Lower leg skin (tissue), 4 donors: ENCODE measurements at regions not wholly inside any gene's neighbourhood (a gene's known extent, or its start where the extent isn't known, plus 50 kb on each side); places are given as distances from the start of the nearest gene placed in this dataset.

Experiments
- DNase-seq, 2 donors: peaks; one replicate each; pipeline ENCODE4 v3.0.0-alpha.2; 2019; ENCODE audit warnings: low spot score in 2 of 2
- H3K4me3 ChIP-seq: fragments of 200-600 bp; sonication (generic); 2 replicates; pipeline ENCODE4 v1.5.1; 2017; ENCODE audit warnings: mild to moderate bottlenecking, low read depth; ENCODE audit not compliant: poor library complexity, severe bottlenecking
- POLR2A ChIP-seq, 2 donors: fragments of 450-650 bp; IDR thresholded peaks; one replicate each; pipeline ENCODE4 v1.6.1; 2016 to 2017; ENCODE audit warnings: antibody characterized with exemption in 2 of 2, mild to moderate bottlenecking in 1 of 2, moderate library complexity in 1 of 2
- WGBS, 2 donors: methylation state at CpG; one replicate each; pipeline ENCODE4 v1.1.5; 2018; 5-methylcytosine and 5-hydroxymethylcytosine counted together
- intact Hi-C: fragments of 100-400 bp; cut with DNase I; formaldehyde crosslinking; loops from one replicate; pipeline ENCODE4 v1.15.0; 2023; ENCODE audit warnings: low total_unique reads
- TF ChIP-seq, protein P1 (sequence below), 3 donors: fragments of 450-650 bp; IDR thresholded peaks; one replicate each; pipeline ENCODE4 v1.5.1; 2016; ENCODE audit warnings: antibody characterized with exemption in 3 of 3, mild to moderate bottlenecking in 3 of 3, moderate library complexity in 2 of 3

DNA sequence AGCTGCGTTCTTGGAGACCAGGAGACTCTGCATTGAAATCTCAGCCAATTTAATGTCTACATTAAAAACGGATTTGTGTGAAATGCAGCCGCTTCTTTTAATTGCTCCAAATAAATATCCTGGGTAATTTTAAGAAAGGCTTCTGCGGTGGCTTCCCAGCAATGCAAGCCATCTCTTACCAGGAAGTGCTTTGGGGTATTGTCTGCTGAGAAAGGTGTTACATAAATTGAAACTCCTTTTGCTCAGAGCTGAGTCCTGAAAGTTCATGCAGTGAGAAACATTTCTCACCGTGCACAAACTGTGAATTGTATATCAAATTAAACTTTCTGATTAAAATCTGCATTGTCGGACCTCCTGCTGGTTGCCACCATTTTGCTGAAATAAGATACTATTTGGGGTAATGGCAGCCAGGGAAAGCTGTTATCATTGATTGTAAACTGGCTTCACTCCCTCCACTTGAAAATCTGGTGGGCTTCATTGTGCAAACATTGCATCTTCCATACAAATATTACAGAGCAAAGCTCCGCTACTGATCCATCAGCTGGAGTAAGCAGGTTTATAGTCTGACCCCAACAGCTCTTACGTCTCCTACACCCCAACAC lies 59.5 kb downstream of the ZIC5 start:
- TF ChIP-seq POLR2A (IDR thresholded peaks at IDR 0.05): no peak
- TF ChIP-seq, protein P1, sequence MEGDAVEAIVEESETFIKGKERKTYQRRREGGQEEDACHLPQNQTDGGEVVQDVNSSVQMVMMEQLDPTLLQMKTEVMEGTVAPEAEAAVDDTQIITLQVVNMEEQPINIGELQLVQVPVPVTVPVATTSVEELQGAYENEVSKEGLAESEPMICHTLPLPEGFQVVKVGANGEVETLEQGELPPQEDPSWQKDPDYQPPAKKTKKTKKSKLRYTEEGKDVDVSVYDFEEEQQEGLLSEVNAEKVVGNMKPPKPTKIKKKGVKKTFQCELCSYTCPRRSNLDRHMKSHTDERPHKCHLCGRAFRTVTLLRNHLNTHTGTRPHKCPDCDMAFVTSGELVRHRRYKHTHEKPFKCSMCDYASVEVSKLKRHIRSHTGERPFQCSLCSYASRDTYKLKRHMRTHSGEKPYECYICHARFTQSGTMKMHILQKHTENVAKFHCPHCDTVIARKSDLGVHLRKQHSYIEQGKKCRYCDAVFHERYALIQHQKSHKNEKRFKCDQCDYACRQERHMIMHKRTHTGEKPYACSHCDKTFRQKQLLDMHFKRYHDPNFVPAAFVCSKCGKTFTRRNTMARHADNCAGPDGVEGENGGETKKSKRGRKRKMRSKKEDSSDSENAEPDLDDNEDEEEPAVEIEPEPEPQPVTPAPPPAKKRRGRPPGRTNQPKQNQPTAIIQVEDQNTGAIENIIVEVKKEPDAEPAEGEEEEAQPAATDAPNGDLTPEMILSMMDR (IDR thresholded peaks at IDR 0.05): no peak
- intact Hi-C loops: loop anchor here (10.0 kb wide), 1 partner anchor 323 kb away; no protein-coding TSS in a partner anchor
- no peak for DNase-seq
- H3K4me3 ChIP-seq: no peak overlapping the region
- 67% methylated on average over 8 of the region's 8 CpGs for WGBS, 2 donors

DNA sequence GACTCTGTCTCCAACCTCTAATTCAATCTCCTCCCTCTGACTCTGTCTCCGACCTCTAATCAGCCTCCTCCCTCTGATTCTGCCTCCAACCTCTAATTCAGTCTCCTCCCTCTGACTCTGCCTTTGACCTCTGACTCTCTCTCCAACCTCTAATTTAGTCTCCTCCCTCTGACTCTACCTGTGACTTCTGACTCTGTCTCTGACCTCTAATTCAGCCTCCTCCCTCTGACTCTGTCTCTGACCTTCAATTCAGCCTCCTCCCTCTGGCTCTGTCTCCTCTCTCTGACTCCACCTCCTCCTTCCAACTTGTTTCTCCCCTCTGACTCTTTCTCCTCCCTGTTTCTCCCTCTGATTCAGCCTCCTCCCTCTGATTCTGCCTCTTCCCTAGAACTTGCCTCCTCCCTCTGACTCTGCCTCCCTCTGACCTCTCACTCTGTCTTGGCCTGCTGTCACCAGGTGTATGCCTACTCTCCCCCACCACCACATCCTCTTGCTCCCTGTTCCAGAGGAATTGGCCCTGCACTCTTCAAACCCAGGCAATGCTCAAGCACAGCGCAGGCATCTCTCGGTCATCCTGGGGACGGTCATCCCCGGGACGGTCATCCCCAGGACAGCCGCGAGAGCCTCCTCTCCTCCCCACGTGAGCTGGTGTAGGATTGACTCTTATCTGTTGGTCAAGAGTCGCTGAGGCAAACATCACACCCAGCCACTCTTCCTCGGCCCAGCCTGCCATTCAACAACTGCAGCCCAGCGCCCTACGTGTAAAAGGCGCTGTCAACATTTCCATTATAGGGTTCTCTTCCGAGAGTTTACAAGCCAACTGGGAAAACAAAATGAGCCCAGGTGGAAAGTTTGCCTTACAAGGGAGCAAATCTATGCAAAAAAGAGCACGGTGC lies 60.2 kb downstream of the ZIC5 start:
- intact Hi-C loops: loop anchor here (10.0 kb wide), 1 partner anchor 323 kb away; no protein-coding TSS in a partner anchor
- H3K4me3 ChIP-seq: no peak overlapping the region
- no peak for TF ChIP-seq POLR2A (IDR thresholded peaks at IDR 0.05)
- TF ChIP-seq, protein P1 (IDR thresholded peaks at IDR 0.05): no peak
- 70 to 71% methylated on average over 16 of the region's 16 CpGs for WGBS, 2 donors
- no peak for DNase-seq

DNA sequence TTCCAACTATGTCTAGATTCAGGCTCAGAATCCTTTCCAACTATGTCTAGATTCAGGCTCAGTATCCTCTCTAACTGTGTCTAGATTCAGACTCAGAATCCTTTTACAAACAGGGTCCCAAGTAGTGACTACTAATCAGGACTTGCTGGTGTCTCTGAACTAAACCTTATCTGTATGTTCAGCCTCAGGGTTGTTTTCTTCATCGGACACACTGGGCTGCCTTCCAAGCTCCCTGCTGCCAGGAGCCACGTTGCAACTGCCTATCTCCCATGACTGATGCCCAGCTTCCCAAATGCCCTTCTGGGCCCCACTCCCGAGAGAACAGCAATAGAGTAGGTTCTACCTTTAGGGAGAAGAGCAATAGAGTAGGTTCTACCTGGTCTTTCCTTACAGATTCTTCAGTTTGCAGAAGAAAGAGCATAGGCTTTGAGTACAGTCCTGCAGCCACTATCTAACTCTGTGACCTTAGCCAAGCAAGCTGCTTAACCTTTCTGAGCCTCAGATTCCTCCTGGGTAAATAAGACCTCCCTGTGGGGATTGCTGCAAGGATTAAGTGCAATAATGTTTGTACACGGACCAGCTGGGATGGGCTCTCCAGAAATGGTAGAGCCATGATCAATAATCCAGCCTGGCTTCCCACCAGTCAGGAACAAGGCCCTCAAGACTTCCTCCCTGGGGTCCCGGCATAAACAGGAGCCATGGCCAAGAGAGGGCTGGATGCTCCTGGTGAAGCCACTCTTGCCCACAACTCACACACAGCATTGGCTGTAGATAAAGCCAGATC lies 61.5 kb downstream of the ZIC5 start:
- H3K4me3 ChIP-seq: no peak overlapping the region
- TF ChIP-seq, protein P1 (IDR thresholded peaks at IDR 0.05): no peak
- no peak for TF ChIP-seq POLR2A (IDR thresholded peaks at IDR 0.05)
- no peak for DNase-seq
- intact Hi-C loops: loop anchor here (10.0 kb wide), 2 partner anchors 245 to 325 kb away; no protein-coding TSS in a partner anchor
- WGBS, 2 donors: 45 to 57% methylated on average over 5 of the region's 5 CpGs

DNA sequence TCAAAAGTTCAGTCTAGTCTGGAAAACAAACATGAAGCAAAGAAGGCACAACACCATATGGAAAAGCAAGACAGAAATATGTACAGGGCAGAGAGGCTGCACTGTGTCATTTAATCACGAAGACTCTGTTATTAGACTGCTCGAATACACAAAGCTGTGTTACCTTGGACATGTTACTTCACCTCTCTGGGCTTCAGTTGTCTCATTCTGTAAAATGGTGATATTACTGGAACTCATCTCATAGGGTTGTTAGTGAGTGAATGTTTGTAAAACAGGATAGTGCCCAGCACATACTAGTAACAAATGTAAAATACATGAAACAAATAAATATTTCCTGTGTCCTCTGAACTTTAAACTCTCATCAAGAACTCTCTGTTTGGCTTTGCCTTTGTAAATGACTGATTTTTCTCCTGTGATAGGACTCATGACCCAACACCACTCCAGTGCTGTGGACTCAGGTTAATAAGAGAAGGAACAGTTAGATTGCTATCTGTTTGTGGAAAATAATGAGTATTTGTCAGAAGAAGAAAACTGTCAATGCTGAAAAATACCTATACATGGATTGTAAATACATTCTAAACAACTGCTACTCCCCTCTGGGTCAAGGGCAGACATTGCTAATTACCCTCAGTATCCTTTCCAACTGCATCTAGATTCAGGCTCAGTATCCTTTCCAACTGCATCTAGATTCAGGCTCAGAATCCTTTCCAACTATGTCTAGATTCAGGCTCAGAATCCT lies 62.3 kb downstream of the ZIC5 start:
- intact Hi-C loops: loop anchor here (10.0 kb wide), 1 partner anchor 244 kb away; no protein-coding TSS in a partner anchor
- WGBS, 2 donors: 91 to 95% methylated on average over 2 of the region's 2 CpGs
- DNase-seq: no peak
- no peak overlapping the region for H3K4me3 ChIP-seq
- TF ChIP-seq, protein P1 (IDR thresholded peaks at IDR 0.05): no peak
- TF ChIP-seq POLR2A (IDR thresholded peaks at IDR 0.05): no peak
